ENCODE measurements at regions not wholly inside any gene's neighbourhood (a gene's known extent, or its start where the extent isn't known, plus 50 kb on each side); places are given as distances from the start of the nearest gene placed in this dataset.

DNA sequence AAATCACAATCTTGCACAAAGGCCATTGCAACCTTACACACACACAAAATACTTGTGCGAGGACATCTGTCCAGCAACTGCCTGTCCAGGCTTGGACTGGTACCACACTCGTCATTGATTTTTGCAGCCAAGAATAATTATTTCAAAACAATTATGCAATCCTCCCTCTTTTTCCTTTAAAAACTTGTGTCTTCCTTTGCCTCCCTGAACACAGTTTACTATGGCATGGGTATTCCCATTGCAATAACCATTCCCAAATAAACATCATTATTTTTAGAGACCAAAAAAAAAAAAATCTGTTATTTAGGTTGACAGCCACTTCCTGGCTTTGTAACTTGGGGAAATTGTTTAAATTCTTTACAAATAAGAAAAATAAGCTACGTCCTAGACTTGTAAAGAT lies 54.0 kb downstream of the C11orf91 start:
- TF ChIP-seq, protein P1, sequence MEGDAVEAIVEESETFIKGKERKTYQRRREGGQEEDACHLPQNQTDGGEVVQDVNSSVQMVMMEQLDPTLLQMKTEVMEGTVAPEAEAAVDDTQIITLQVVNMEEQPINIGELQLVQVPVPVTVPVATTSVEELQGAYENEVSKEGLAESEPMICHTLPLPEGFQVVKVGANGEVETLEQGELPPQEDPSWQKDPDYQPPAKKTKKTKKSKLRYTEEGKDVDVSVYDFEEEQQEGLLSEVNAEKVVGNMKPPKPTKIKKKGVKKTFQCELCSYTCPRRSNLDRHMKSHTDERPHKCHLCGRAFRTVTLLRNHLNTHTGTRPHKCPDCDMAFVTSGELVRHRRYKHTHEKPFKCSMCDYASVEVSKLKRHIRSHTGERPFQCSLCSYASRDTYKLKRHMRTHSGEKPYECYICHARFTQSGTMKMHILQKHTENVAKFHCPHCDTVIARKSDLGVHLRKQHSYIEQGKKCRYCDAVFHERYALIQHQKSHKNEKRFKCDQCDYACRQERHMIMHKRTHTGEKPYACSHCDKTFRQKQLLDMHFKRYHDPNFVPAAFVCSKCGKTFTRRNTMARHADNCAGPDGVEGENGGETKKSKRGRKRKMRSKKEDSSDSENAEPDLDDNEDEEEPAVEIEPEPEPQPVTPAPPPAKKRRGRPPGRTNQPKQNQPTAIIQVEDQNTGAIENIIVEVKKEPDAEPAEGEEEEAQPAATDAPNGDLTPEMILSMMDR (IDR thresholded peaks at IDR 0.05): no peak
- no peak for TF ChIP-seq POLR2A (IDR thresholded peaks at IDR 0.05)
